PC-9 (cell line): ENCODE measurements at regions not wholly inside any gene's neighbourhood (a gene's known extent, or its start where the extent isn't known, plus 50 kb on each side); places are given as distances from the start of the nearest gene placed in this dataset.

Experiments
- EZH2 ChIP-seq: fragments of 200-600 bp; sonication (generic); IDR thresholded peaks from 2 replicates; pipeline ENCODE4 v1.8.0; 2017; ENCODE audit warnings: antibody characterized with exemption, low read depth
- TF ChIP-seq, protein P1 (sequence below): fragments of 200-600 bp; sonication (generic); conservative IDR thresholded peaks from 2 replicates; pipeline ENCODE4 v1.6.1; 2017; ENCODE audit warnings: mixed run types, antibody characterized with exemption, mild to moderate bottlenecking, moderate library complexity

DNA sequence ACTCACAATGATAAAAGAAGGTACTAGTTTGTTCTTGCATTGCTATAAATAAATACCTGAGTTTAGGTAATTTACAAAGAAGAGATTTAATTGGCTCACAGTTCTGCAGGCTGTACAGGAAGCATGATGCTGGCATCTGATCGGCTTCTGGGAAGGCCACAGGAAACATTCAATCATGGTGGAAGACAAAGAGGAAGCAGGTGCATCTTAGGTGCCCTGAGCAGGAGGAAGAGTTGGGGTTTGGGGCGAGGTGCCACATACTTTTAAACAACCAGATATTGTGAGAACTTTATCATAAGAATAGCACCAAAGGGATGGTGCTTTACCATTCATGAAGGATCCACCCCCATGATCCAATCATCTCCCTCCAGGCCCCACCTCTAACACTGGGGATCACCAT is 752.6 kb upstream of the FLRT2 start:
- TF ChIP-seq, protein P1, sequence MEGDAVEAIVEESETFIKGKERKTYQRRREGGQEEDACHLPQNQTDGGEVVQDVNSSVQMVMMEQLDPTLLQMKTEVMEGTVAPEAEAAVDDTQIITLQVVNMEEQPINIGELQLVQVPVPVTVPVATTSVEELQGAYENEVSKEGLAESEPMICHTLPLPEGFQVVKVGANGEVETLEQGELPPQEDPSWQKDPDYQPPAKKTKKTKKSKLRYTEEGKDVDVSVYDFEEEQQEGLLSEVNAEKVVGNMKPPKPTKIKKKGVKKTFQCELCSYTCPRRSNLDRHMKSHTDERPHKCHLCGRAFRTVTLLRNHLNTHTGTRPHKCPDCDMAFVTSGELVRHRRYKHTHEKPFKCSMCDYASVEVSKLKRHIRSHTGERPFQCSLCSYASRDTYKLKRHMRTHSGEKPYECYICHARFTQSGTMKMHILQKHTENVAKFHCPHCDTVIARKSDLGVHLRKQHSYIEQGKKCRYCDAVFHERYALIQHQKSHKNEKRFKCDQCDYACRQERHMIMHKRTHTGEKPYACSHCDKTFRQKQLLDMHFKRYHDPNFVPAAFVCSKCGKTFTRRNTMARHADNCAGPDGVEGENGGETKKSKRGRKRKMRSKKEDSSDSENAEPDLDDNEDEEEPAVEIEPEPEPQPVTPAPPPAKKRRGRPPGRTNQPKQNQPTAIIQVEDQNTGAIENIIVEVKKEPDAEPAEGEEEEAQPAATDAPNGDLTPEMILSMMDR = no peak
- no peak for TF ChIP-seq EZH2
